Natural killer cell (primary cell): ENCODE measurements at regions not wholly inside any gene's neighbourhood (a gene's known extent, or its start where the extent isn't known, plus 50 kb on each side); places are given as distances from the start of the nearest gene placed in this dataset.
"Not testable (repeated sequence)": the region's sequence is repeated elsewhere in the genome, so short reads cannot be mapped to it uniquely, and the experiment has no call there.

Source experiments
- ATAC-seq, 3 donors: fragments of 150-1000 bp in 2 of 3; fragments of 200-7000 bp in 1 of 3; cut with Tn5 transposase; 1 replicate in 1 of 3; 2 replicates in 2 of 3; pipeline ENCODE4 v1.10.0; 2021; ENCODE audit warnings: mild to moderate bottlenecking in 2 of 3, moderate library complexity in 2 of 3
- DNase-seq, 2 donors: peaks; one replicate each; pipeline versions ENCODE4 v3.0.0 to v3.0.0-alpha.2; 2013 to 2021; ENCODE audit warnings: mixed read lengths in 1 of 2
- H3K27ac ChIP-seq: one replicate; pipeline ENCODE4 v1.5.1; 2013; ENCODE audit warnings: mild to moderate bottlenecking, low read length
- H3K27me3 ChIP-seq: one replicate; pipeline ENCODE4 v1.6.1; 2013; ENCODE audit warnings: low read length; ENCODE audit not compliant: control insufficient read depth, insufficient read depth
- H3K36me3 ChIP-seq: one replicate; pipeline ENCODE4 v1.6.1; 2013; ENCODE audit warnings: low read length; ENCODE audit not compliant: control insufficient read depth, insufficient read depth
- H3K4me1 ChIP-seq: one replicate; pipeline ENCODE4 v1.6.1; 2013; ENCODE audit warnings: low read length; ENCODE audit not compliant: control insufficient read depth, insufficient read depth
- H3K4me3 ChIP-seq: one replicate; pipeline ENCODE4 v1.5.1; 2013; ENCODE audit warnings: low read length
- H3K9me3 ChIP-seq: one replicate; pipeline ENCODE4 v1.6.1; 2013; ENCODE audit warnings: low read length; ENCODE audit not compliant: control insufficient read depth, insufficient read depth
- H3K27ac Mint-ChIP-seq, 2 donors: one replicate each; pipeline ENCODE4 v1.8.0; 2022; ENCODE audit warnings: mild to moderate bottlenecking in 2 of 2, mixed read lengths in 2 of 2, moderate library complexity in 1 of 2
- H3K27me3 Mint-ChIP-seq, 2 donors: one replicate each; pipeline ENCODE4 v1.8.0; 2022; ENCODE audit warnings: low read depth in 2 of 2, mixed read lengths in 2 of 2
- H3K36me3 Mint-ChIP-seq: one replicate; pipeline ENCODE4 v1.8.0; 2022; ENCODE audit warnings: mixed read lengths
- H3K4me1 Mint-ChIP-seq, 2 donors: one replicate each; pipeline ENCODE4 v1.8.0; 2022; ENCODE audit warnings: mixed read lengths in 2 of 2
- H3K4me3 Mint-ChIP-seq: one replicate; pipeline ENCODE4 v1.8.0; 2022; ENCODE audit warnings: mild to moderate bottlenecking, moderate library complexity, mixed read lengths
- H3K9me3 Mint-ChIP-seq, 2 donors: one replicate each; pipeline ENCODE4 v1.8.0; 2022; ENCODE audit warnings: mixed read lengths in 2 of 2
- WGBS: methylation state at CpG from one replicate; pipeline ENCODE4 v1.1.7; 2013; ENCODE audit warnings: missing lambda C conversion rate; ENCODE audit not compliant: insufficient coverage; 5-methylcytosine and 5-hydroxymethylcytosine counted together
- intact Hi-C: fragments of 100-400 bp; cut with micrococcal nuclease; formaldehyde crosslinking; loops from one replicate; pipeline ENCODE4 v1.14.2; 2022

GRCh38 chr21:8257083-8257799 lies 2264.1 kb upstream of the TPTE start:
- H3K27me3 Mint-ChIP-seq, H3K9me3 Mint-ChIP-seq, H3K27me3 ChIP-seq, ATAC-seq, H3K4me1 ChIP-seq, H3K4me3 ChIP-seq, H3K4me3 Mint-ChIP-seq, H3K27ac Mint-ChIP-seq, H3K36me3 Mint-ChIP-seq, H3K27ac ChIP-seq, intact Hi-C loops, H3K4me1 Mint-ChIP-seq, H3K36me3 ChIP-seq, H3K9me3 ChIP-seq: not testable (repeated sequence)
- no CpG with 5 or more reads among the region's 143 CpGs for WGBS
- DNase-seq: peak in 1 of 2 donors; percentile 14

GRCh38 chr21:8260065-8260627 lies 2261.2 kb upstream of the TPTE start:
- WGBS: no CpG with 5 or more reads among the region's 66 CpGs
- DNase-seq, H3K9me3 Mint-ChIP-seq, H3K27ac ChIP-seq, H3K4me3 ChIP-seq, H3K27me3 Mint-ChIP-seq, H3K27ac Mint-ChIP-seq, intact Hi-C loops, H3K36me3 Mint-ChIP-seq, H3K4me1 ChIP-seq, ATAC-seq, H3K4me3 Mint-ChIP-seq, H3K36me3 ChIP-seq, H3K27me3 ChIP-seq, H3K4me1 Mint-ChIP-seq, H3K9me3 ChIP-seq: not testable (repeated sequence)
